ENCODE measurements at regions not wholly inside any gene's neighbourhood (a gene's known extent, or its start where the extent isn't known, plus 50 kb on each side); places are given as distances from the start of the nearest gene placed in this dataset.

DNA sequence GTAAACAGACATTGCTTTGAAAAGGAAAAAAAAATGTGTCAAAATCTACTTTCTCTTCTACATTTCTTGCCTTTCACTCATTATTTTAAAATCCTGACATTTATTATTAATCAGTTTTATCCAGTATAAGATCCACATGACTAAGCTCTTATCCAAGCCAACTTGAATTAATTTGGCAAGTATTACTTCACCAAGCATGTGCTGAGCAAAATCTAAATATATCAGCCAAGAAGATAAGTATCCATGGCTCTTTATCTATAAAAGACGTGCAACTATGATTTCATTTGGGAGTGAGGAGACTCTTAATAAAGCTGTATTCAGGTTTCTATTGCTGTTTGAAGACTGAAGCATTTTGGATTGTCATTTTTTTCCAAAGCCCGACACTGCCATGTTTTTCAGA lies 221.3 kb downstream of the TRIM36 start:
- no peak for TF ChIP-seq EZH2 (IDR thresholded peaks at IDR 0.05)
- no peak for TF ChIP-seq POLR2AphosphoS5 (IDR thresholded peaks at IDR 0.05; ENCODE audit: borderline replicate concordance, low read depth, low read length)
